ENCODE measurements at regions not wholly inside any gene's neighbourhood (a gene's known extent, or its start where the extent isn't known, plus 50 kb on each side); places are given as distances from the start of the nearest gene placed in this dataset.

DNA sequence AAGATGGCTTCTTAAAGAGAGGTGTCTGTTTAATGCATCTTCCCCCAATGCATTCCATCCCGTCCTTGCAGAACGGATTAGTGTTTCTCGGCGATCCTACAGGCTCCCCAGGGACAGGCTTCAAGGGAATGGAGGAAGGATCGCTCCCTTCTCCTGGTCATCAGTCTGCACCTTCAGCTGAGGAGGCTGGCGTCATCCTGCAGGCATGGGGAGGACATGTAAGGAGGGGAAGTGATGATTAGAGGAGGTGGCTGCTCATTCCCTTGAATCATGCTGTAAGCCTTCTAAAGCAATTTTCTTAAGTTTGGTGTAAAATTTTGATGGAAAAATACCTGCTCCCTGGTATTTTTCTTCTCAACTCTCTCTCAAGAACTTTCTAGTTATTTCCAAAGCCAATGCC lies 603.6 kb downstream of the NPHP4 start:
- no peak for TF ChIP-seq POLR2A (IDR thresholded peaks at IDR 0.05)
- TF ChIP-seq, protein P1, sequence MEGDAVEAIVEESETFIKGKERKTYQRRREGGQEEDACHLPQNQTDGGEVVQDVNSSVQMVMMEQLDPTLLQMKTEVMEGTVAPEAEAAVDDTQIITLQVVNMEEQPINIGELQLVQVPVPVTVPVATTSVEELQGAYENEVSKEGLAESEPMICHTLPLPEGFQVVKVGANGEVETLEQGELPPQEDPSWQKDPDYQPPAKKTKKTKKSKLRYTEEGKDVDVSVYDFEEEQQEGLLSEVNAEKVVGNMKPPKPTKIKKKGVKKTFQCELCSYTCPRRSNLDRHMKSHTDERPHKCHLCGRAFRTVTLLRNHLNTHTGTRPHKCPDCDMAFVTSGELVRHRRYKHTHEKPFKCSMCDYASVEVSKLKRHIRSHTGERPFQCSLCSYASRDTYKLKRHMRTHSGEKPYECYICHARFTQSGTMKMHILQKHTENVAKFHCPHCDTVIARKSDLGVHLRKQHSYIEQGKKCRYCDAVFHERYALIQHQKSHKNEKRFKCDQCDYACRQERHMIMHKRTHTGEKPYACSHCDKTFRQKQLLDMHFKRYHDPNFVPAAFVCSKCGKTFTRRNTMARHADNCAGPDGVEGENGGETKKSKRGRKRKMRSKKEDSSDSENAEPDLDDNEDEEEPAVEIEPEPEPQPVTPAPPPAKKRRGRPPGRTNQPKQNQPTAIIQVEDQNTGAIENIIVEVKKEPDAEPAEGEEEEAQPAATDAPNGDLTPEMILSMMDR (IDR thresholded peaks at IDR 0.05): no peak
